Body of pancreas (tissue), 4 donors: ENCODE measurements at regions not wholly inside any gene's neighbourhood (a gene's known extent, or its start where the extent isn't known, plus 50 kb on each side); places are given as distances from the start of the nearest gene placed in this dataset.

Experiments used
- POLR2A ChIP-seq, 3 donors: fragments of 450-650 bp; IDR thresholded peaks; one replicate each; pipeline ENCODE4 v1.6.1; 2016; ENCODE audit warnings: antibody characterized with exemption in 3 of 3, mild to moderate bottlenecking in 2 of 3
- TF ChIP-seq, protein P1 (sequence below), 7 experiments: fragments of 450-650 bp in 4 of 7; fragments of 200-600 bp in 3 of 7; sonication (generic) in 3 of 7; IDR thresholded peaks; one replicate each; pipeline ENCODE4 v1.5.1; 2016 to 2019; ENCODE audit warnings: antibody characterized with exemption in 7 of 7

DNA sequence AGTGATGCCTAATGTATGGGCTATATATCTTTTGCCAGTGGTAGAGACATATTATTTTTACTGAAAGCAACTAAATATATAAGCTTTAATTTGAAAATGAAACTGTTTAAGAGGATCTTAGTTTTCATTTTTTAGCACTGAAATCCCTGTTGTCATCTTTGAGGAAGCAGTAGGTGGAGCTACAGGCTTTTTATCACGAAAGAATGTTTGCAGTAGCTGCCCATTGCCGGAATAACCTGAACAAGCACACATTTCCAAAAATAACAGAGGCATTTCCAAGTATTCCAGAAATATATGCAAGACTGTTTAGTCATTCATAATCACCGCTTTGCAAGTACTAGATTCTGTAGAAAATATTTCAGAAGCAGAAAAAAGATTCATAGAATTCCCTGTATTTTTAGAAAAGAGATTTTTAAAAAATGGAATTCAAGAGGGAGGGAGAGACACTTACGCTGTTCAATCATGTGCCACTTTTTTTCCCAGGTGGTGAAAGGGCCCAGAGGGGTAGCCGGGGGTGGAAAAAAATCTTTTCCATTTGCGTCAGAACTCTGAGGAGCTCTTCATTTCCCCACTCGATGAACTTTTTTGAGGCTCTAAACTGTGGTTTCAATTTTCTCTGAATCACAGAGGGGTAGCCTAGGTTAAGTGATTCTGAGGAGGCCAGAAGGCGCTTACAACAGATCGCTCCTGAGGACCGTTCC is 142.5 kb upstream of the FERMT1 start:
- TF ChIP-seq, protein P1, sequence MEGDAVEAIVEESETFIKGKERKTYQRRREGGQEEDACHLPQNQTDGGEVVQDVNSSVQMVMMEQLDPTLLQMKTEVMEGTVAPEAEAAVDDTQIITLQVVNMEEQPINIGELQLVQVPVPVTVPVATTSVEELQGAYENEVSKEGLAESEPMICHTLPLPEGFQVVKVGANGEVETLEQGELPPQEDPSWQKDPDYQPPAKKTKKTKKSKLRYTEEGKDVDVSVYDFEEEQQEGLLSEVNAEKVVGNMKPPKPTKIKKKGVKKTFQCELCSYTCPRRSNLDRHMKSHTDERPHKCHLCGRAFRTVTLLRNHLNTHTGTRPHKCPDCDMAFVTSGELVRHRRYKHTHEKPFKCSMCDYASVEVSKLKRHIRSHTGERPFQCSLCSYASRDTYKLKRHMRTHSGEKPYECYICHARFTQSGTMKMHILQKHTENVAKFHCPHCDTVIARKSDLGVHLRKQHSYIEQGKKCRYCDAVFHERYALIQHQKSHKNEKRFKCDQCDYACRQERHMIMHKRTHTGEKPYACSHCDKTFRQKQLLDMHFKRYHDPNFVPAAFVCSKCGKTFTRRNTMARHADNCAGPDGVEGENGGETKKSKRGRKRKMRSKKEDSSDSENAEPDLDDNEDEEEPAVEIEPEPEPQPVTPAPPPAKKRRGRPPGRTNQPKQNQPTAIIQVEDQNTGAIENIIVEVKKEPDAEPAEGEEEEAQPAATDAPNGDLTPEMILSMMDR (IDR thresholded peaks at IDR 0.05), result peak in 4 of 7 experiments; percentile 34 to 44 (median 40)
- TF ChIP-seq POLR2A (IDR thresholded peaks at IDR 0.05), result no peak
